HepG2 (cell line): ENCODE measurements at regions not wholly inside any gene's neighbourhood (a gene's known extent, or its start where the extent isn't known, plus 50 kb on each side); places are given as distances from the start of the nearest gene placed in this dataset.

Experiments
- ATAC-seq: fragments of 200-7000 bp; cut with Tn5 transposase; 3 replicates; pipeline ENCODE4 v1.9.1; 2020; ENCODE audit warnings: mild to moderate bottlenecking, moderate library complexity
- BruUV-seq: library from RNA; stranded (reverse); fragments of 400-500 nt; replicated peaks from 2 replicates; lab custom pipeline; 2021; lab: Mats Ljungman, UMichigan
- CTCF ChIA-PET: fragments of 300-600 bp; formaldehyde crosslinking; extraction: SDS; loops from one replicate; lab custom pipeline; 2021; ENCODE audit warnings: low total read pairs, inconsistent platforms, low intra/inter-chr PET ratio; lab: Yijun Ruan, JAX
- POLR2A ChIA-PET: fragments of 350-600 bp; sonication (Branson Sonifier 250); formaldehyde crosslinking; loops from one replicate; lab custom pipeline; 2020; ENCODE audit warnings: antibody characterized with exemption, inconsistent platforms; lab: Yijun Ruan, JAX
- DNase-seq: peaks from one replicate; pipeline ENCODE4 v3.0.0-alpha.2; 2015; ENCODE audit warnings: low spot score
- FAIRE-seq: peaks from 3 replicates; lab custom pipeline; 2011; peaks lifted over from hg19 to GRCh38; lab: Jason Lieb, UNC
- H2AFZ ChIP-seq: one replicate; pipeline ENCODE4 v1.6.1; 2011; ENCODE audit warnings: low read length, inconsistent platforms
- H3K27ac ChIP-seq: fragments of 300-600 bp; 3 replicates; pipeline ENCODE4 v1.8.0; 2011; ENCODE audit warnings: mixed run types, mild to moderate bottlenecking, mixed read lengths, low read length, inconsistent platforms; ENCODE audit not compliant: insufficient read depth; ENCODE audit errors: extremely low read length
- H3K27me3 ChIP-seq, 2 experiments: fragments of 200-600 bp in 1 of 2; 2 replicates in 1 of 2; 3 replicates in 1 of 2; pipeline versions ENCODE4 v1.6.0 to v1.8.0; 2011; ENCODE audit warnings: low read length in 2 of 2, mild to moderate bottlenecking in 2 of 2, moderate library complexity in 2 of 2, inconsistent platforms in 1 of 2; ENCODE audit not compliant: insufficient read depth in 2 of 2, control insufficient read depth in 1 of 2
- H3K36me3 ChIP-seq, 2 experiments: fragments of 200-600 bp in 1 of 2; replicated peaks in 1 of 2; 2 replicates in 1 of 2; 3 replicates in 1 of 2; pipeline versions ENCODE4 v1.5.1 to v1.8.0; 2011; ENCODE audit warnings: low read length in 2 of 2, inconsistent platforms in 1 of 2; ENCODE audit not compliant: insufficient read depth in 2 of 2, control insufficient read depth in 1 of 2
- H3K4me1 ChIP-seq: 2 replicates; pipeline ENCODE4 v1.5.1; 2012; ENCODE audit warnings: low read length, inconsistent platforms; ENCODE audit not compliant: insufficient read depth
- H3K4me2 ChIP-seq: 2 replicates; pipeline ENCODE4 v1.6.0; 2011; ENCODE audit warnings: low read depth, low read length, inconsistent platforms
- H3K4me3 ChIP-seq, 3 experiments: fragments of 200-600 bp in 1 of 3; sonication (generic), shearing (Covaris generic) in 1 of 3; replicated peaks in 1 of 3; 2 replicates each; pipeline ENCODE4 v1.5.1; 2011 to 2016; ENCODE audit warnings: low read length in 3 of 3, inconsistent platforms in 2 of 3, low read depth in 2 of 3, mild to moderate bottlenecking in 2 of 3, control low read depth in 1 of 3, mixed read lengths in 1 of 3; ENCODE audit not compliant: insufficient read depth in 1 of 3
- H3K79me2 ChIP-seq: one replicate; pipeline ENCODE4 v1.6.1; 2011; ENCODE audit warnings: low read length, inconsistent platforms; ENCODE audit not compliant: insufficient read depth
- H3K9ac ChIP-seq: 2 replicates; pipeline ENCODE4 v1.6.0; 2011; ENCODE audit warnings: mild to moderate bottlenecking, low read depth, low read length, inconsistent platforms; ENCODE audit not compliant: insufficient read depth
- H3K9me3 ChIP-seq: 2 replicates; pipeline ENCODE4 v1.5.1; 2012; ENCODE audit warnings: mild to moderate bottlenecking, low read length
- H4K20me1 ChIP-seq: 2 replicates; pipeline ENCODE4 v1.6.0; 2011; ENCODE audit warnings: inconsistent platforms, mild to moderate bottlenecking, low read length, moderate library complexity; ENCODE audit not compliant: insufficient read depth
- AGO1 ChIP-seq: fragments of 200-400 bp; formaldehyde crosslinking; IDR thresholded peaks from 2 replicates; pipeline ENCODE4 v1.6.1; 2017; ENCODE audit warnings: mild to moderate bottlenecking, low read depth, low read length, moderate library complexity; ENCODE audit not compliant: poor library complexity, severe bottlenecking
- BRD4 ChIP-seq: sonication (generic); formaldehyde crosslinking; IDR thresholded peaks from 2 replicates; pipeline ENCODE4 v1.4.0; 2020; ENCODE audit warnings: missing genetic modification reagents
- HNRNPH1 ChIP-seq: fragments of 200-400 bp; formaldehyde crosslinking; optimal IDR thresholded peaks from 2 replicates; pipeline ENCODE3; 2017; ENCODE audit warnings: mild to moderate bottlenecking, low read depth, low read length
- HOXA3 ChIP-seq: sonication (generic); formaldehyde crosslinking; IDR thresholded peaks from 2 replicates; pipeline ENCODE4 v1.5.0; 2020; ENCODE audit warnings: missing genetic modification reagents
- LCORL ChIP-seq, 2 experiments: fragments of 450-650 bp in 1 of 2; sonication (generic) in 1 of 2; formaldehyde crosslinking in 1 of 2; IDR thresholded peaks; 2 replicates each; pipeline versions ENCODE4 v1.5.0 to v1.6.1; 2017 to 2020; ENCODE audit warnings: antibody characterized with exemption in 1 of 2, missing genetic modification reagents in 1 of 2
- MED13 ChIP-seq: sonication (generic); formaldehyde crosslinking; IDR thresholded peaks from 2 replicates; pipeline ENCODE4 v1.5.0; 2020; ENCODE audit warnings: missing genetic modification reagents
- PAX8 ChIP-seq: sonication (generic); formaldehyde crosslinking; IDR thresholded peaks from 2 replicates; pipeline ENCODE4 v1.8.0; 2022; ENCODE audit warnings: mild to moderate bottlenecking, missing genetic modification reagents, borderline replicate concordance
- SOX13 ChIP-seq, 3 experiments: fragments of 450-650 bp in 1 of 3; sonication (generic) in 1 of 3; formaldehyde crosslinking in 1 of 3; IDR thresholded peaks in 2 of 3; conservative IDR thresholded peaks in 1 of 3; 2 replicates each; pipeline versions ENCODE4 v1.5.0 to v1.6.1; 2016 to 2020; ENCODE audit warnings: antibody characterized with exemption in 1 of 3, mild to moderate bottlenecking in 1 of 3, missing compliant biosample characterization in 1 of 3, missing genetic modification reagents in 1 of 3, moderate library complexity in 1 of 3
- SOX5 ChIP-seq: IDR thresholded peaks from 2 replicates; pipeline ENCODE4 v1.6.1; 2016; ENCODE audit warnings: borderline replicate concordance
- TMF1 ChIP-seq: sonication (generic); formaldehyde crosslinking; IDR thresholded peaks from 2 replicates; pipeline ENCODE4 v1.8.1; 2022; ENCODE audit warnings: low read depth, missing genetic modification reagents
- ZC3H4 ChIP-seq: sonication (generic); formaldehyde crosslinking; IDR thresholded peaks from 2 replicates; pipeline ENCODE4 v1.4.0; 2020; ENCODE audit warnings: missing genetic modification reagents, borderline replicate concordance
- ZNF10 ChIP-seq: sonication (generic); formaldehyde crosslinking; IDR thresholded peaks from 2 replicates; pipeline ENCODE4 v1.4.0; 2020; ENCODE audit warnings: mild to moderate bottlenecking, low read depth, missing genetic modification reagents, borderline replicate concordance
- ZNF660 ChIP-seq: sonication (generic); formaldehyde crosslinking; IDR thresholded peaks from 2 replicates; pipeline ENCODE4 v1.5.1; 2020; ENCODE audit warnings: mild to moderate bottlenecking, low read depth, missing genetic modification reagents, borderline replicate concordance
- WGBS: methylation state at CpG from one replicate; pipeline ENCODE4 v1.1.6; 2017; ENCODE audit warnings: low lambda C conversion rate; 5-methylcytosine and 5-hydroxymethylcytosine counted together
- in situ Hi-C: cut with HindIII; loops from 2 replicates; pipeline ENCODE4 v1.10.0; 2017; ENCODE audit warnings: low pct_unique_long_range_greater_than_20kb; ENCODE audit not compliant: extremely low pct_ligation_motif_present
- intact Hi-C: fragments of 100-400 bp; cut with micrococcal nuclease; formaldehyde crosslinking; loops from one replicate; pipeline ENCODE4 v1.10.0; 2022; ENCODE audit not compliant: unreplicated experiment
- TF ChIP-seq, protein P1 (sequence below): sonication (generic); formaldehyde crosslinking; IDR thresholded peaks from 2 replicates; pipeline ENCODE4 v1.5.1; 2020; ENCODE audit warnings: missing genetic modification reagents, mild to moderate bottlenecking, borderline replicate concordance
- TF ChIP-seq, protein P2 (sequence below): sonication (generic); formaldehyde crosslinking; IDR thresholded peaks from 2 replicates; pipeline ENCODE4 v1.4.0; 2020; ENCODE audit warnings: low read depth, missing genetic modification reagents
- TF ChIP-seq, protein P3 (sequence below): sonication (generic); formaldehyde crosslinking; IDR thresholded peaks from 2 replicates; pipeline ENCODE4 v1.8.0; 2022; ENCODE audit warnings: mild to moderate bottlenecking, missing genetic modification reagents; ENCODE audit not compliant: insufficient replicate concordance

DNA sequence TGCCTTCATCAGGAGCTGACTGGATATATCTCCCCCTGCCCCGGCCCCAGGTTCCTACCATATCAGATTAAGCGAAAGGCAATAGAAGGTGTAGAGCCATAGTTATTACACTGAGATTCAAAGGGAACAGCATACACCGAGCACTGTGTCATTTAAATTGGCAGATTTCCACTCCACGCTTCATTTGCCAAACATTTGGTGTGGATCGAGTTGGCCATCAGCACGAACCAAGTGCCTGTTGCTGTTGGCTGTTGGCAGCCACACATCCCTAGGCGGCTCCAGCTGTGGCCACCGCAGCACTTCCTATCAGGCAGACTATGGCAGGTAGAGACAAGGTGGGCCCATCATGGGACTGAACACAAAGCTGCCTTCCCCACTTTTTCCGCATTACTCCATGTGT, 115.8 kb downstream of the CCNA1 start:
- CTCF ChIA-PET: no interaction called here
- FAIRE-seq (no peak), DNase-seq (no peak), ATAC-seq (no peak)
- Histone ChIP-seq H2AFZ (no peak overlapping the region), H3K79me2 (no peaks in the 10 kb centered on the region), H3K27me3 (peaks cover 0 to 3% of the 10 kb centered on the region in 2 experiments; a peak in 2 of 5 replicates), H3K9me3 (no peaks in the 10 kb centered on the region), H3K36me3 (no peaks in the 10 kb centered on the region), H3K4me1 (no peaks in the 10 kb centered on the region), H4K20me1 (no peaks in the 10 kb centered on the region), H3K4me3 (no peak overlapping the region), H3K4me2 (no peak overlapping the region), H3K9ac (no peak overlapping the region), H3K27ac (no peak overlapping the region)
- no TSS peak for BruUV-seq
- in situ Hi-C loops: no loop called here
- no peak for TF ChIP-seq AGO1
- no peak for TF ChIP-seq ZNF10 (CRISPR knock-in tag)
- TF ChIP-seq, protein P1, sequence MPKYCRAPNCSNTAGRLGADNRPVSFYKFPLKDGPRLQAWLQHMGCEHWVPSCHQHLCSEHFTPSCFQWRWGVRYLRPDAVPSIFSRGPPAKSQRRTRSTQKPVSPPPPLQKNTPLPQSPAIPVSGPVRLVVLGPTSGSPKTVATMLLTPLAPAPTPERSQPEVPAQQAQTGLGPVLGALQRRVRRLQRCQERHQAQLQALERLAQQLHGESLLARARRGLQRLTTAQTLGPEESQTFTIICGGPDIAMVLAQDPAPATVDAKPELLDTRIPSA: no peak
- TF ChIP-seq TMF1 (CRISPR knock-in tag): no peak
- no peak for TF ChIP-seq MED13 (CRISPR knock-in tag)
- TF ChIP-seq, protein P2, sequence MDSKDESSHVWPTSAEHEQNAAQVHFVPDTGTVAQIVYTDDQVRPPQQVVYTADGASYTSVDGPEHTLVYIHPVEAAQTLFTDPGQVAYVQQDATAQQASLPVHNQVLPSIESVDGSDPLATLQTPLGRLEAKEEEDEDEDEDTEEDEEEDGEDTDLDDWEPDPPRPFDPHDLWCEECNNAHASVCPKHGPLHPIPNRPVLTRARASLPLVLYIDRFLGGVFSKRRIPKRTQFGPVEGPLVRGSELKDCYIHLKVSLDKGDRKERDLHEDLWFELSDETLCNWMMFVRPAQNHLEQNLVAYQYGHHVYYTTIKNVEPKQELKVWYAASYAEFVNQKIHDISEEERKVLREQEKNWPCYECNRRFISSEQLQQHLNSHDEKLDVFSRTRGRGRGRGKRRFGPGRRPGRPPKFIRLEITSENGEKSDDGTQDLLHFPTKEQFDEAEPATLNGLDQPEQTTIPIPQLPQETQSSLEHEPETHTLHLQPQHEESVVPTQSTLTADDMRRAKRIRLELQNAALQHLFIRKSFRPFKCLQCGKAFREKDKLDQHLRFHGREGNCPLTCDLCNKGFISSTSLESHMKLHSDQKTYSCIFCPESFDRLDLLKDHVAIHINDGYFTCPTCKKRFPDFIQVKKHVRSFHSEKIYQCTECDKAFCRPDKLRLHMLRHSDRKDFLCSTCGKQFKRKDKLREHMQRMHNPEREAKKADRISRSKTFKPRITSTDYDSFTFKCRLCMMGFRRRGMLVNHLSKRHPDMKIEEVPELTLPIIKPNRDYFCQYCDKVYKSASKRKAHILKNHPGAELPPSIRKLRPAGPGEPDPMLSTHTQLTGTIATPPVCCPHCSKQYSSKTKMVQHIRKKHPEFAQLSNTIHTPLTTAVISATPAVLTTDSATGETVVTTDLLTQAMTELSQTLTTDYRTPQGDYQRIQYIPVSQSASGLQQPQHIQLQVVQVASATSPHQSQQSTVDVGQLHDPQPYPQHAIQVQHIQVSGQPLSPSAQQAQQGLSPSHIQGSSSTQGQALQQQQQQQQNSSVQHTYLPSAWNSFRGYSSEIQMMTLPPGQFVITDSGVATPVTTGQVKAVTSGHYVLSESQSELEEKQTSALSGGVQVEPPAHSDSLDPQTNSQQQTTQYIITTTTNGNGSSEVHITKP: no peak
- no peak for TF ChIP-seq ZNF660 (CRISPR knock-in tag)
- TF ChIP-seq, protein P3, sequence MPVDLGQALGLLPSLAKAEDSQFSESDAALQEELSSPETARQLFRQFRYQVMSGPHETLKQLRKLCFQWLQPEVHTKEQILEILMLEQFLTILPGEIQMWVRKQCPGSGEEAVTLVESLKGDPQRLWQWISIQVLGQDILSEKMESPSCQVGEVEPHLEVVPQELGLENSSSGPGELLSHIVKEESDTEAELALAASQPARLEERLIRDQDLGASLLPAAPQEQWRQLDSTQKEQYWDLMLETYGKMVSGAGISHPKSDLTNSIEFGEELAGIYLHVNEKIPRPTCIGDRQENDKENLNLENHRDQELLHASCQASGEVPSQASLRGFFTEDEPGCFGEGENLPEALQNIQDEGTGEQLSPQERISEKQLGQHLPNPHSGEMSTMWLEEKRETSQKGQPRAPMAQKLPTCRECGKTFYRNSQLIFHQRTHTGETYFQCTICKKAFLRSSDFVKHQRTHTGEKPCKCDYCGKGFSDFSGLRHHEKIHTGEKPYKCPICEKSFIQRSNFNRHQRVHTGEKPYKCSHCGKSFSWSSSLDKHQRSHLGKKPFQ (CRISPR knock-in tag): no peak
- no peak for TF ChIP-seq ZC3H4 (CRISPR knock-in tag)
- no peak for TF ChIP-seq SOX13 (IDR thresholded peaks at IDR 0.05)
- no peak for TF ChIP-seq SOX13 (CRISPR knock-in tag; conservative IDR thresholded peaks at IDR 0.05 in 1 of 2, IDR thresholded peaks at IDR 0.05 in 1 of 2)
- no peak for TF ChIP-seq SOX5 (CRISPR knock-in tag)
- no peak for TF ChIP-seq LCORL (IDR thresholded peaks at IDR 0.05)
- no peak for TF ChIP-seq LCORL (CRISPR knock-in tag; IDR thresholded peaks at IDR 0.05)
- TF ChIP-seq HNRNPH1: no peak
- no peak for TF ChIP-seq PAX8 (CRISPR knock-in tag)
- no peak for TF ChIP-seq HOXA3 (CRISPR knock-in tag)
- no peak for TF ChIP-seq BRD4 (CRISPR knock-in tag)
- POLR2A ChIA-PET: no interaction called here
- intact Hi-C loops: no loop called here
- 9% methylated on average over 9 of the region's 9 CpGs for WGBS
